Globus pallidus (tissue), 1 donor: ENCODE measurements at regions not wholly inside any gene's neighbourhood (a gene's known extent, or its start where the extent isn't known, plus 50 kb on each side); places are given as distances from the start of the nearest gene placed in this dataset.
A peak's percentile ranks its signal among the peaks of the same experiment; 100 is the strongest.
"Not testable (repeated sequence)": the region's sequence is repeated elsewhere in the genome, so short reads cannot be mapped to it uniquely, and the experiment has no call there.

Source experiments
- DNase-seq: peaks from one replicate; pipeline ENCODE4 v3.0.0-alpha.2; 2015; ENCODE audit warnings: low spot score

GRCh38 chr4:67412153-67412712 lies 133.1 kb downstream of the CENPC start:
- DNase-seq: not testable (repeated sequence)

DNA sequence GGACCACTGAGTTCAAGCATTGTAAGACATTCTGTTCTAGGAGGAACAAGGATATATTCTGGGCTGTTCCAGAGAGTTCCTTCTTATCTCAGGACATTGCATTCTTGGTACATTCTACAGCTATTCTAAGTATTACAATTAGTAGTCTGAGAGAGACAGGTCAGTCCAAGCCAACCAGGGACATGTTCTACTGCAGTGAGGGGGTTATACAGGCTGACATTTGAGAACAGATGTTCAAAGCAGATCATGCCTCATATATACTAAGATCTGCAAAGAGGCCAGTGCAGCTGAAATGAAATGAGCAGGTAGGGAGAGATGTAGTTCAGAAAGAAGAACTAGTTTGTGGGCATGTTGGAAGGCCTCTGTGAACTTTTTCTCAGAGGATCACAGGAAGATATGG lies 142.0 kb downstream of the CENPC start:
- no peak for DNase-seq

GRCh38 chr4:67401902-67402301 lies 143.4 kb downstream of the CENPC start:
- no peak for DNase-seq

- DNase-seq: no peak
Measured at GRCh38 chr4:67397931-67398330, 147.4 kb downstream of the CENPC start.

DNA sequence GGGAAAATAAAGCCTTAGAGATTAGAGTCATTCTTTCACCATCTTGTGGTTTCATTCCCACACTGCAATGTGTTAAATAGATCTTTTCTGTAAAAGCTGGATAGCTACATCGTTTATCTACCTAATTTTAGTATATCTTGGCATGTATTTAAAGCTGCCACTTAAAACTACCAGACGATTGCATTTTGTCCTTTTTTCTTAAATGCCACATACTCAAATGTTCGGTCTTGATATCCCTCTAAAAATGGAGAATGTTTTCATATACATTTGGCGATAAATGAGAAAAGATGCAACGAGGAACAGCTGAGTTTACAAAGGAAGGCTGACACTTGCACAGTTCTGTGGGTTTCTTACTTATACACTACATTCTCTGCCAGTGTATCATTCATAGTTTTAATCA lies 148.3 kb downstream of the CENPC start:
- DNase-seq: no peak

GRCh38 chr4:67396008-67396407 lies 149.3 kb downstream of the CENPC start:
- DNase-seq: no peak

- DNase-seq: no peak
Measured at GRCh38 chr4:67394879-67395278, 150.4 kb downstream of the CENPC start.

DNA sequence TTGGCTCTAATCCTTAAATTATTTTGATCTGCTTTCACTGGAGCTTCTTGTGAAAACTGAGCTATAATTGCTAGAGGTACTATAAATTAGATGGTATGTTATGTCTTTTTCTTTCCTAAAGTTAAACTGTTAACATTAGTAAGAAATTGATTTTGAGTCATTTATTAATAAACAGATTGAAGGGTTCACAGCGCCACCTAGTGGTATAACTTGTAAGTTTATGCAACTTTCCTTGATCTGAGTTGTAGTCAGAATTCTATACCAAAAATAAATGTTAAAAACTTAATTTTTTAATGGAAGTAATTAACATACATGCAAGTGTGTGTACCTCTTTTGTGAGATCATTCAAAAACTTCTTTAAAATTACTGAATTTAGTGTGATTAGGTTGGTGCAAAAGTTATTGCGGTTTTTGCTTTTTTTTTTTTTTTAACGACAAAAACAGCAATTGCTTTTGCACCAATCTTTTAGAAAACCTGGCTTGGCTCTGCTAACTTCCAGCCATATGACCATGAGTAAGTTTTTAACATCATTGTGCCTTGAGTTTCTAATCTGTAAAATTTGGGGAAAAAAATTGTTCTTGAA lies 151.5 kb downstream of the CENPC start:
- DNase-seq: peak; percentile 26

DNA sequence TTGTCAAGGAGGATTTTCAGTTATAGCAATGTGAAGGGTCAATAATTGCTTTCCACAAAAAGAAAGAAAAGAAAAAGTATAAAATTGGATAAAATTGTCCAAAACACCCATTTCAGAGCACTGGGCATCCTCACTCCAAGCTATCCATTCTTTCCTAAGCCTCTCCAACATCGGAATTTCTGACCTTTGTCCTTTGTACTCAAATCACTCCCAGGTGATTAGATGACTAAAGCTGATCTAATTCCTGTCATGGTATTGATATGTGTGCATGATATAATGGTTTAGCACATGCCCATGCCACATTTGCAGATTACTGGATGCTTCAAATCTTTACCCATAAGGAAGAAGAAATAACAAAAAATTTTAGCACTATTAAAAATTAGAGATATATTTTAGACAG lies 152.3 kb downstream of the CENPC start:
- DNase-seq: no peak

GRCh38 chr4:67381406-67381804 lies 163.9 kb downstream of the CENPC start:
- not testable (repeated sequence) for DNase-seq

DNA sequence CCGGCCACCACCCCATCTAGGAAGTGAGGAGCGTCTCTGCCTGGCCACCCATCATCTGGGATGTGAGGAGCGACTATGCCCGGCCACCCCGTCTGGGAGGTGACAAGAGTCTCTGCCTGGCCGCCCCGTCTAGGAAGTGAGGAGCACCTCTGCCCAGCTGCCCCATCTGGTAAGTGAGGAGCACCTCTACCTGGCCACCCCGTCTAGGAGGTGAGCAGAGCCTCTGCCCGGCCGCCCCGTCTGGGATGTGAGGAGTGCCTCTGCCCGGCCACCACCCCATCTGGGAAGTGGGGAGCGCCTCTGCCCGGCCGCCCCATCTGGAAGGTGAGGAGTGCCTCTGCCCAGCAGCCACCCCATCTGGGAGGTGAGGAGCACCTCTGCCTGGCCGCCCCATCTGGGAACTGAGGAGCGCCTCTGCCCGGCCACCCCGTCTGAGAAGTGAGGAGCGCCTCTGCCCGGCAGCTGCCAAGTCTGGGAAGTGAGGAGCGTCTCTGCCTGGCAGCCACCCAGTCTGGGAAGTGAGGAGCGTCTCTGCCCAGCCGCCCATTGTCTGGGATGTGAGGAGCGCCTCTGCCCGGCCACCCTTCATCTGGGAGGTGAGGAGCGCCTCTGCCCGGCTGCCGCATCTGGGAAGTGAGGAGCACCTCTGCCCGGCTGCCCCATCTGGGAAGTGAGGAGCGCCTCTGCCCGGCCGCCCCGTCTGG lies 164.4 kb downstream of the CENPC start:
- not testable (repeated sequence) for DNase-seq

- no peak for DNase-seq
Measured at GRCh38 chr4:67380154-67380553, 165.1 kb downstream of the CENPC start.

DNA sequence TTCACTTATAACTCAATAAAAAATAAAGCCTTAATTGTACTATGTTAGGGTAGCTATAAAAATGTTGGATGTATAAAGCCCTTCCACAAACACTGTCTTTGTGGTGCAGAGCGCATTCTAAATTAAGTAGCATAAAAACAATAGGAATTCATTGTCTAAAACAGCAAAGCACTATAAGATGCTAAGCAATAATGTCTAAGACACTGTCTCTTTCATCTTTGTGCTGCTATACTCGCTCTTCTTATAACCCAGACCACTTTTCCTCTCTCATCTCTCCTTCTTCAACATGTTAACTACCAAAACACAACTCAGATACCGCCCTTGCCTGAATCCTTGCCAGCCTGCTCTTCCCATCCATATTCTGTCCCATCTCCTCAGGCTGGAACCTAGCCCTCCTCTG lies 170.0 kb downstream of the CENPC start:
- peak; percentile 5 for DNase-seq

GRCh38 chr4:67371615-67372014 lies 173.7 kb downstream of the CENPC start:
- no peak for DNase-seq

DNA sequence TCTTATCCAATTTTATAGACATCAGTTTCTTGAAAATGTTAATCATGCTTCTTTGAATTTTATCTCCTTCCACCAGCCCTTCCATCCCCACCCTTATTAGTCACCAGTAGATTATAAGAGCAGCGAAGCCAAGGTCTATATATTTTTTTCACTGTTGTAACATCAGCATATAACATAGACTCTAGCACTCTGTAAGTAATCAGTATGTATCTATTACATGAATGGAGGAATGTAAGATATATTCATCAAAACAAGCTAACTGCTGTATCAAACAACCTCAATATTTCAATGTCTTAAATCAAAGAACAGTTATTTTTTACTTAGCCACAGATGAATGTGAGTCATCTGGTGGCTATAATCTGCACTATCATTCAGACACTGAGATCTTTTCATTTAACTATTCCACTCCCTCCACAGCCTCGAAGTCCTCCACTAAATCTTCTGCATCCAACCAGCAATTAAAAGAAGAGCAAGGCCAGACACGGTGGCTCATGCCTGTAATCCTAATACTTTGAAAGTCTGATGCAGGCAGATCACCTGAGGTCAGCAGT lies 178.9 kb downstream of the CENPC start:
- DNase-seq: no peak

DNA sequence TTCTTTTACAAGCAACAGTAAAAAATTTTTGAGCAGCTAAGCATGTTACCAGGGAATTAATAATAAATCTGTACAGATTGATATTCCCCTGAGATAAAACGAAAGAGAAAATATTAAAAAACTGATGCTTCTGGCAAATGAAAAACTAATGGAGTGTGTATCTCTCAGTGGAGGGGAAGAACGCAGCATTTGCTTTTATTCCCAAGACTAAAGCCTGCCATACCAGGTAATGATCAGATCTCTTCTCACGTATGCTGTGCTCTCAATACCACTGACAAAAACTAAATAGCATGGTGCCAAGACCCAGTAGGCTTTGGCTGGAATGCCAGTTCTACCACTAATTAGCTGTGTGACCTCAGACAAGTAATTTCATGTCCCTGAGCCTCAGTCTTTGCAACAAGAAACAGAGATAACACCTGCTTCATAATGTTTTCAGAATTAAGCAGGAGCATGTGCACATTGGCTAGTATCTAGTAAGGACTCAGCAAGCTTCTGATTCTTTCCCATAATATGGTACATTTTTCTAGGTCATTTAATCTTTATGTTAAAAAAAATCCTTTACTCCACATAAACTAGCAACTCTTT lies 179.6 kb downstream of the CENPC start:
- DNase-seq: no peak

GRCh38 chr4:67355806-67356205 lies 189.5 kb downstream of the CENPC start:
- DNase-seq: no peak

DNA sequence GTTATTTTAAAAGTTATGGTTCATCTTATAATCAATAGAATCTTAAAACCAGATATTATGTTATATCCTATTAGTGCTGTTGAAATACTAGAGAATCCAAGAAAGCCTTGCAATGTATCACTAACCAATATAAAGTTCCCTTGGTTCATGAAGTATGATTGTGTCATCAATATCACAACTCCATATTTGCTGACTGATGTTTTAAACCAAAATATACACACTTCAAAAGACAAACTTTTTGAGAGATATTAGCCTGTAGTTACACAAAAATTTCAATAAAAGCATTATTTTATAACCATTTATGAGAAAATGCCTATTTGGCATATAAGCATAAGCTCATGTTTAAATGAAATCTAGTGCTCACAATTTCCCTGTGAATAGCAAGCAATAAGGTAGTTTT lies 198.6 kb downstream of the CENPC start:
- DNase-seq: no peak

DNA sequence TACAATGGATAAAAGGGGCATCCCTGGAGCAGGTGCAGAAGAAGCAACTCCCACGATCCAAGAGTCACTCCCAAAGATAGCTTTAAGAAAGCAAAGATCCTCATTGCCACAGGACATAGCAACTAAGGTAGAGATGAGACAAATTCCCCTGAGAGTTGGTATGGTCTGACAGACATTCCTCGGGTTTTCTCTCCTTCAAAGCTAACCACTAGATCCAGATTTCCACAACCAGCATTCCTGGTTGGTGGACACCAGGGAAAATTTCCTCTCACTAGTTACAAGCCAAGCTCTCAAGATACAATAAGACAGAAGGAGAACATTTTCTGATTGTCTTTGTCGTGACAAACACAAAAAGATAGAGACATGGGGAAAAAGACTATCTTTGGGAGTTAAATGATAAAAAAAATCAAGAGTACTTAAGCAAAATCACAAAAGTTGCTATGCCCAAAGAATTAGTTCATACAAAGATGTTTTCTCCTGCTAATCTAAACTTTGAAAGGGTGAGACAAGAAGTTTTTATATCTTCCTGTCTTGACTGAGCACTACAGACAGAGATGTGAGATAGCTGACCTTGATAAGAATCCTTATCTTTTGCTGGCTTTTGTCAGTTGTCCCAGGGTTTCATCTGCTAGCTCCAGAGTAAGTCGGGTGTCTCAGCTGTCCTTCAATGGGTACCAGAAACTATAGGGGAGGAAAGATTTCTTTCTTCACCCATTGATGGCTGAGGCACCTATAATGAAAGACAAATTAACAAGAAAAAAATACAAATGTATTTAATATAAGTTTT lies 200.5 kb downstream of the CENPC start:
- DNase-seq: no peak

GRCh38 chr4:67343199-67343598 lies 202.1 kb downstream of the CENPC start:
- DNase-seq: no peak

- DNase-seq: no peak
Measured at GRCh38 chr4:67342291-67342690, 203.0 kb downstream of the CENPC start.

DNA sequence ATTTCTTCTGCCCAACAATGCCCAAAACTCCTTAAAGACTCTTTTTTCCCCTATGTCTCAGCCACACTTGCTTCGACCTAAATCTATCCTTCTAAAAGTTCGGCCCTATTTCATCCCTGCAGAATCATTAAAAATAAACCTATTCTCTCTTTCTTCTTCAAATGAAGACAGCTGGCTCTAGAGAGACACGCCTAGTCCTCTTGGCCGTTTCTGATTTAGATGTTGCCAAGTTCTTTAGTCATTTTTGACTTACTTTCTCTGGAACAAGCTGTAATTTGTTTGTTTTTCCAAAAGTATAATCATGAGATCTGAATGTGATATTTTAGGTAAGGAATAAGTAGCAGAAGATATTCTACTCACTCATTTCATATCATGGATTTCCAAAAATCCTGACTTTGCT lies 211.6 kb downstream of the CENPC start:
- no peak for DNase-seq
